Activated CD8-positive, alpha-beta T cell treated with anti-CD3 and anti-CD28 coated beads for 36 hours (primary cell): ENCODE measurements at regions not wholly inside any gene's neighbourhood (a gene's known extent, or its start where the extent isn't known, plus 50 kb on each side); places are given as distances from the start of the nearest gene placed in this dataset.

ENCODE experiments used
- ATAC-seq: fragments of 200-7000 bp; cut with Tn5 transposase; one replicate; pipeline ENCODE4 v1.10.0; 2021; ENCODE audit warnings: mild to moderate bottlenecking, moderate library complexity
- CTCF ChIA-PET: fragments of 350-600 bp; sonication (Branson Sonifier 250); formaldehyde crosslinking; loops from one replicate; lab custom pipeline; 2021; ENCODE audit warnings: antibody characterized with exemption; lab: Charles Lee
- POLR2A ChIA-PET: fragments of 350-600 bp; sonication (Branson Sonifier 250); formaldehyde crosslinking; loops from one replicate; lab custom pipeline; 2021; ENCODE audit warnings: antibody characterized with exemption; lab: Charles Lee
- DNase-seq: peaks from one replicate; pipeline ENCODE4 v3.0.0-alpha.2; 2020
- H3K27ac Mint-ChIP-seq: one replicate; pipeline ENCODE4 v1.8.0; 2021; ENCODE audit warnings: mild to moderate bottlenecking, mixed read lengths
- H3K27me3 Mint-ChIP-seq: one replicate; pipeline ENCODE4 v1.8.0; 2021; ENCODE audit warnings: mixed read lengths
- H3K36me3 Mint-ChIP-seq: one replicate; pipeline ENCODE4 v1.8.0; 2021; ENCODE audit warnings: low read depth, mixed read lengths
- H3K4me1 Mint-ChIP-seq: one replicate; pipeline ENCODE4 v1.8.0; 2021; ENCODE audit warnings: low read depth, mixed read lengths
- H3K4me3 Mint-ChIP-seq: one replicate; pipeline ENCODE4 v1.8.0; 2021; ENCODE audit warnings: mild to moderate bottlenecking, moderate library complexity, mixed read lengths
- H3K9me3 Mint-ChIP-seq: one replicate; pipeline ENCODE4 v1.8.0; 2021; ENCODE audit warnings: mixed read lengths
- intact Hi-C: fragments of 100-400 bp; cut with micrococcal nuclease; formaldehyde crosslinking; loops from one replicate; pipeline ENCODE4 v1.10.0; 2022
- TF ChIP-seq, protein P1 (sequence below): fragments of 200-600 bp; IDR thresholded peaks from one replicate; pipeline ENCODE4 v1.8.0; 2022; ENCODE audit warnings: antibody characterized with exemption, mild to moderate bottlenecking

DNA sequence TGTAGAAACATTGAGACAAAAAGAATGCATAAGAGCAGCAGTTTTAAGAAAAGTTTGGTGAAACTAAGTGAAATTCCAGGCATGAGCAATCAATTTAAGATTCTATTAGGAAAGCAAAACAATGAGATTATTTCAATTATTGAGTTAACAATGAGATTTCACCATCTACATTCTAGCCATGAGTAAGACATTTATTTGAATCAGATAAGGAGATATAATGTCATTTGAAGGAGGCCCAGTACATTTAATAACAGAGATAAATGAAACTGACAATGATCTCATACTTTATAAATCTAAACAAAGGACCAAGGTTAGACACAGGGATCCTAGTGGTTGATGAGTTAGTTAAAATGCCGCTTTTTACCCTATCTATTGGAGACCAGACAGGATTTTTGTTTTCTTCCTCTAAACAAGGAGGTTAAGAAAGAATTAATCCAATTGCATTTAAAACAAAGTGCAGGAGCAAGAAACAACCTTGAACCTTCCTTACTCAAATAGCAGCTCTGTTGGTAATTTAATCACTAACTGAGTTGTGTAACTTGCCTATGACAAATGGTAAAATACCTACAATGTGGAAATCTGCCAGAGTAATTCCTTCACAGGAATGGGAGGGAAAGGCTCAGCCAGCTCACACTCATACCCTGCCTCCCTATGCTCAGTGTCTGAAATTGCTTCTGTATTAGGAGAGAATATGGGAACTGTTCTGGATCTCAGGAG is 103.5 kb upstream of the NR3C1 start:
- Mint-ChIP-seq H3K27me3 (no peaks in the 10 kb centered on the region), H3K4me1 (no peaks in the 10 kb centered on the region), H3K36me3 (no peaks in the 10 kb centered on the region), H3K27ac (no peak overlapping the region), H3K9me3 (no peaks in the 10 kb centered on the region), H3K4me3 (no peak overlapping the region)
- POLR2A ChIA-PET, result no interaction called here
- ATAC-seq, result no peak
- DNase-seq, result no peak
- TF ChIP-seq, protein P1, sequence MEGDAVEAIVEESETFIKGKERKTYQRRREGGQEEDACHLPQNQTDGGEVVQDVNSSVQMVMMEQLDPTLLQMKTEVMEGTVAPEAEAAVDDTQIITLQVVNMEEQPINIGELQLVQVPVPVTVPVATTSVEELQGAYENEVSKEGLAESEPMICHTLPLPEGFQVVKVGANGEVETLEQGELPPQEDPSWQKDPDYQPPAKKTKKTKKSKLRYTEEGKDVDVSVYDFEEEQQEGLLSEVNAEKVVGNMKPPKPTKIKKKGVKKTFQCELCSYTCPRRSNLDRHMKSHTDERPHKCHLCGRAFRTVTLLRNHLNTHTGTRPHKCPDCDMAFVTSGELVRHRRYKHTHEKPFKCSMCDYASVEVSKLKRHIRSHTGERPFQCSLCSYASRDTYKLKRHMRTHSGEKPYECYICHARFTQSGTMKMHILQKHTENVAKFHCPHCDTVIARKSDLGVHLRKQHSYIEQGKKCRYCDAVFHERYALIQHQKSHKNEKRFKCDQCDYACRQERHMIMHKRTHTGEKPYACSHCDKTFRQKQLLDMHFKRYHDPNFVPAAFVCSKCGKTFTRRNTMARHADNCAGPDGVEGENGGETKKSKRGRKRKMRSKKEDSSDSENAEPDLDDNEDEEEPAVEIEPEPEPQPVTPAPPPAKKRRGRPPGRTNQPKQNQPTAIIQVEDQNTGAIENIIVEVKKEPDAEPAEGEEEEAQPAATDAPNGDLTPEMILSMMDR, result no peak
- intact Hi-C loops, result no loop called here
- CTCF ChIA-PET, result no interaction called here

DNA sequence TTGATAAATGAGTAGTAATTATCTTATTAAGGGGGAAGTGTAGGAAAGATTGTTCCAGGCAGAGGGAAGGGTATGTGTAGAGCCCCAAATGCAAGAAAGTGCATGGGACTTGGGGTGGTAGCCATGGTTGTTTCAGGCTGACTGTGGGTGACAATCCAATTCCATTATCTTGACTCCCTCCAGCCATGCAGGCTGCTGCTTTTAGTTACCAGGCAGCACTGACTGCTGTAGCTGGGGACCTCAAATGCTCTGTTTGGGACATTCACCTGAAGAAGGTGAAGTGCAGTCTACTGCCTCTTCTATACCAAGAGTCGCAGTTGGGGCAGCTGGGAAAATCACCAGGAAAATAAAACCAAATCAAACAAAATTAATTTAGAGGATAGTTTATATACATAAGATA is 102.4 kb upstream of the NR3C1 start:
- no peaks in the 10 kb centered on the region for H3K4me1 Mint-ChIP-seq
- TF ChIP-seq, protein P1, result no peak
- ATAC-seq, result no peak
- H3K36me3 Mint-ChIP-seq, result no peaks in the 10 kb centered on the region
- DNase-seq, result no peak
- no peak overlapping the region for H3K27ac Mint-ChIP-seq
- POLR2A ChIA-PET, result interaction anchor here (0.6 kb wide), 1 partner anchor 882 kb away, joined by 3 read pairs; no protein-coding TSS in a partner anchor
- intact Hi-C loops, result no loop called here
- H3K27me3 Mint-ChIP-seq, result no peaks in the 10 kb centered on the region
- H3K4me3 Mint-ChIP-seq, result no peak overlapping the region
- H3K9me3 Mint-ChIP-seq, result no peaks in the 10 kb centered on the region
- CTCF ChIA-PET, result no interaction called here

DNA sequence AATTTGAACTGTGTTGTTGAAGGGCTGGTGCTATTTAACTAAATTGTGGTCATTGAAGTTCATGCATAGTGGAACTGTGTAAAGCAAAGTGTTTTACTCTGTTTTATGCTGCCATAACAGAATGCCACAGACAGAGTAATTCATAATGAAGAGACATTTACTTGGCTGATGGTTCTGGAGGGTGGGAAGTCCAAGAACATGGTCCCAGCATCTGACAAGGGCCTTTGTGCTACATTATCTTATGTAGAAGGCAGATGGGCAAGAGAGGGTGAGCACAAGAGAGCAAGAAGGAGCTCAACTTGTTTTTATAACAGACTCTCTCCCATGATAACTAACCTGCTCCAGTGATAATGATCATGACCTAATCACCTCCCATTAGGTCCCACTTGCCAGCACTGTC is 101.9 kb upstream of the NR3C1 start:
- TF ChIP-seq, protein P1, result no peak
- no peak overlapping the region for H3K4me3 Mint-ChIP-seq
- H3K27ac Mint-ChIP-seq, result no peak overlapping the region
- H3K4me1 Mint-ChIP-seq, result no peaks in the 10 kb centered on the region
- intact Hi-C loops, result no loop called here
- DNase-seq (no peak), ATAC-seq (no peak)
- ChIA-PET POLR2A (no interaction called here), CTCF (no interaction called here)
- no peaks in the 10 kb centered on the region for H3K9me3 Mint-ChIP-seq
- H3K36me3 Mint-ChIP-seq, result no peaks in the 10 kb centered on the region
- H3K27me3 Mint-ChIP-seq, result no peaks in the 10 kb centered on the region

DNA sequence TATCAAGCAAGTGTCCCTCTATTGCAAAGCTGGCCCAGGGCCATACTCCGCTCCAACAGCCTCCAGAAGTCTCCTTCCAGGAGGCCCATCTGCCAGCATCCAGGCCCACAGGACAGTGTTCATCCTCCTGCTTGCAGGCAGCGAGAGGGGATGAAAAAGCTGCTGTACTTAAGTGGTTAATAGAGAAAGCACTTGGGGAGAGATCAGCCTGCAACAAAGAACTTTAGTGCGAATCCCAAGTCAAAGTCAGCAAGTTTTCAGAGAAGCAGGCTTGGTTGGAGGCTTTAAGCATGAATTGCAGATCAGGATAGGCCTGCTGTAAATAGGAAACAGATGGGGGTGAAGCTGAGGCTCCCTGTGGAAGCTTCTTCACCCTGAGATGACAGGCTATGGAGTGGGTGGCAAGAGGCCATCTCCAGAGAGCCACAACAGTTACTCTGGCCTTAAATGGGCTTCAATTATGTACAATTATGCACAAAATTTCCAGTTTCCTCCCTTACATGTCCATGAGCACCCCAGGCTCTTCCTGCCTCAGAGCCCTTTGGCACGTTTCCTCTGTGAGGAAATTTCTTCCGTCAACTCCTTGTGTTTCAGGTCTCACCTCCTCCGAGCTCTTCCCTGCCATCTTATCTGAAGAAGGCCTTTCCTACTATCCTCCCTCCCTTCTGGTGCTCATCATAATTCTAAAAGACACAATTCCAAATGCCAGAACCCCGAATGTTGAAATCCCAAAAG is 98.0 kb upstream of the NR3C1 start:
- intact Hi-C loops, result no loop called here
- no peaks in the 10 kb centered on the region for H3K4me1 Mint-ChIP-seq
- TF ChIP-seq, protein P1, result no peak
- ChIA-PET POLR2A (no interaction called here), CTCF (interaction anchor here (1.0 kb wide), 1 partner anchor 9 kb away, joined by 3 read pairs; no protein-coding TSS in a partner anchor)
- DNase-seq (no peak), ATAC-seq (no peak)
- H3K27me3 Mint-ChIP-seq, result peaks cover 2% of the 10 kb centered on the region
- H3K4me3 Mint-ChIP-seq, result no peak overlapping the region
- no peaks in the 10 kb centered on the region for H3K9me3 Mint-ChIP-seq
- H3K27ac Mint-ChIP-seq, result no peak overlapping the region
- H3K36me3 Mint-ChIP-seq, result no peaks in the 10 kb centered on the region

DNA sequence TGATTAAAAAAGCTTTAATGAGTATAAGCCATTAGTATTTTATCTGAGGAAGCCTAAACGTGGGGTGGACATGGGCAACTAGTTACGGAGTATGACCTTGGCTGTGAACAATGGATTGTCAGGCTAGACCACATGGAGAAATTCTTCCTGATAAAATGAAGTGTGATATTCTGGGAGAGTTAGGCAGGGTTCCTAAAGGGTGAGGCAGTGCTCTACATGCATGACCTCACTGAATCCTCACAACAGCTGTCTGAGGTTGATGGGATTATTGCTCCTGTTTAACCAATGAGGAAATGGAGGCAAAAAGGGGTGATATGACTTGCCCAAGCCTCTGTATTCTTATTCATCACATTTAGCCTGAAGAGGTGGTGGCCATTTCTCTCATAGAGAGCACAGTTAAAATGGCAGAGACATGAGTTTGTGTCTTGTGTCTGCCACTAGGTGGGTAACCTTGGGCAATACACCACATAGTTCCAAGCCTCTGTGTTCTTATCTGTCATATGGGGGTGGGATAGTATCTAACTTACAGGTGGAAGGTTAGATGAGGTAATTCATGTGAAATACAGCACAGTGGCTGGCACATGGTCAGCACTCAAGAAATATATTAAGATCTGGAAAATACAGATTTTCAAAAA is 96.1 kb upstream of the NR3C1 start:
- no peaks in the 10 kb centered on the region for H3K4me1 Mint-ChIP-seq
- intact Hi-C loops, result no loop called here
- H3K9me3 Mint-ChIP-seq, result no peaks in the 10 kb centered on the region
- TF ChIP-seq, protein P1, result no peak
- no peaks in the 10 kb centered on the region for H3K36me3 Mint-ChIP-seq
- DNase-seq, result no peak
- POLR2A ChIA-PET, result no interaction called here
- ATAC-seq, result peak; percentile 51
- CTCF ChIA-PET, result no interaction called here
- no peak overlapping the region for H3K27ac Mint-ChIP-seq
- H3K4me3 Mint-ChIP-seq, result no peak overlapping the region
- H3K27me3 Mint-ChIP-seq, result peaks cover 2% of the 10 kb centered on the region
